Chondrocyte (in vitro differentiated cells): ENCODE measurements at regions not wholly inside any gene's neighbourhood (a gene's known extent, or its start where the extent isn't known, plus 50 kb on each side); places are given as distances from the start of the nearest gene placed in this dataset.
A peak's percentile ranks its signal among the peaks of the same experiment; 100 is the strongest.

Experiments used
- DNase-seq: peaks from one replicate; pipeline ENCODE4 v3.0.0; 2021; ENCODE audit warnings: mixed read lengths, low spot score
- H3K27ac Mint-ChIP-seq: one replicate; pipeline ENCODE4 v1.8.0; 2021; ENCODE audit warnings: mild to moderate bottlenecking, moderate library complexity, mixed read lengths; ENCODE audit not compliant: unreplicated experiment
- H3K27me3 Mint-ChIP-seq: 2 replicates; pipeline ENCODE4 v1.8.0; 2021; ENCODE audit warnings: low read depth, mixed read lengths
- H3K36me3 Mint-ChIP-seq: 2 replicates; pipeline ENCODE4 v1.8.0; 2021; ENCODE audit warnings: low read depth, mixed read lengths
- H3K4me1 Mint-ChIP-seq: 2 replicates; pipeline ENCODE4 v1.8.0; 2021; ENCODE audit warnings: low read depth, mild to moderate bottlenecking, mixed read lengths
- H3K4me3 Mint-ChIP-seq: one replicate; pipeline ENCODE4 v1.8.0; 2021; ENCODE audit warnings: mild to moderate bottlenecking, moderate library complexity, mixed read lengths; ENCODE audit not compliant: unreplicated experiment
- H3K9me3 Mint-ChIP-seq: 2 replicates; pipeline ENCODE4 v1.8.0; 2021; ENCODE audit warnings: low read depth, mixed read lengths
- TF ChIP-seq, protein P1 (sequence below): fragments of 200-600 bp; sonication (generic); IDR thresholded peaks from 2 replicates; pipeline ENCODE4 v1.5.0; 2021; ENCODE audit warnings: antibody characterized with exemption, mild to moderate bottlenecking, moderate library complexity

DNA sequence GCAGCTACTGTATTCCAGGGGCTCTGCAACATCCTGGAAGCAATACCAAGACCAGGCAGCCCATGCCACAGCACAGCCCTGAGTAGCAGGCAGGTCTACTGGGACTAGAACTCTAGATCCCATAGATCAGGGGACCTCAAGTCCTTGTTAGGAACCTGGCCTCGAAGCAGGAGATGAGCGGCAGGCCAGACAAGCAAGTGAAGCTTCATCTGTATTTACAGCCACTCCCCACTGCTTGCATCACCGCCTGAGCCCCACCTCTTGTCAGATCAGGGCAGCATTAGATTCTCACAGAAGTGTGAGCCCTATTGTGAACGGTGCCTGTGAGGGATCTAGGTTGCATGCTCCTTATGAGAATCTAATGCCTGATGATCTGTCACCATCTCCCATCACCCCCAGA is 295.7 kb upstream of the TNRC6C start:
- TF ChIP-seq, protein P1, sequence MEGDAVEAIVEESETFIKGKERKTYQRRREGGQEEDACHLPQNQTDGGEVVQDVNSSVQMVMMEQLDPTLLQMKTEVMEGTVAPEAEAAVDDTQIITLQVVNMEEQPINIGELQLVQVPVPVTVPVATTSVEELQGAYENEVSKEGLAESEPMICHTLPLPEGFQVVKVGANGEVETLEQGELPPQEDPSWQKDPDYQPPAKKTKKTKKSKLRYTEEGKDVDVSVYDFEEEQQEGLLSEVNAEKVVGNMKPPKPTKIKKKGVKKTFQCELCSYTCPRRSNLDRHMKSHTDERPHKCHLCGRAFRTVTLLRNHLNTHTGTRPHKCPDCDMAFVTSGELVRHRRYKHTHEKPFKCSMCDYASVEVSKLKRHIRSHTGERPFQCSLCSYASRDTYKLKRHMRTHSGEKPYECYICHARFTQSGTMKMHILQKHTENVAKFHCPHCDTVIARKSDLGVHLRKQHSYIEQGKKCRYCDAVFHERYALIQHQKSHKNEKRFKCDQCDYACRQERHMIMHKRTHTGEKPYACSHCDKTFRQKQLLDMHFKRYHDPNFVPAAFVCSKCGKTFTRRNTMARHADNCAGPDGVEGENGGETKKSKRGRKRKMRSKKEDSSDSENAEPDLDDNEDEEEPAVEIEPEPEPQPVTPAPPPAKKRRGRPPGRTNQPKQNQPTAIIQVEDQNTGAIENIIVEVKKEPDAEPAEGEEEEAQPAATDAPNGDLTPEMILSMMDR = no peak
- H3K36me3 Mint-ChIP-seq = peaks cover 4% of the 10 kb centered on the region
- DNase-seq = peak; percentile 41
- H3K27me3 Mint-ChIP-seq = peaks cover 19% of the 10 kb centered on the region
- no peak overlapping the region for H3K4me3 Mint-ChIP-seq
- H3K27ac Mint-ChIP-seq = no peak overlapping the region
- H3K9me3 Mint-ChIP-seq = peaks cover 8% of the 10 kb centered on the region
- peaks cover 8% of the 10 kb centered on the region for H3K4me1 Mint-ChIP-seq

DNA sequence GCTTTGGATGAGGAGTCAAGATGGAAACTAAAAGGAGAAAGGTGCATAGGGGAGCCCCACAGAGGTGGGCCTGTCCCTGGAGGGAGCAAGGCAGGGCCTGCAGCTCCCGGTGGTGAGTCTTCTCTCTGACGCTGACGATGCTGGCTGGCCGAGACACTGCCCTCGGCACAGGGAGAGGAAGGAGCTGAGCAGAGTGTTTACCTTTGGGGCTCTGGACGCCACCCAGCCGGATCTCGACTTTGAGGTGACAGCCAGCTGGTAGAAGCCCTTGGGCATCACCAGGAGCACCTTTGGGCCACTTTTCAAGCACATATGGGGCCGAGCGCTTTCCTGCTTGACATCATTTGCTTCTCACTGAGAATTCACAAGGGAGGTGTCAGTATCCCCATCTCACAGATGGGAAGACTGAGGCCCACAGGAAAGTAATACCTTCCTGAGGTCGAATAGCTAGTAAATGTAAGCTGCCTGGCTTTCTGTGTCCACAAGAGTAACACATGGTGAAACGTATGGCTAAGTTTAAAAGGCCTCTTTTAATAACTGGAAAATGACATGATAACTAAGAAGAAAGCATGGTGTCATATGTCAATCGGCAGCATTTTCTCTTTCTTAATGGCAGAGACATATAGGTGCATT is 294.3 kb upstream of the TNRC6C start:
- H3K27me3 Mint-ChIP-seq = peaks cover 14% of the 10 kb centered on the region
- no peak overlapping the region for H3K4me3 Mint-ChIP-seq
- TF ChIP-seq, protein P1 = no peak
- H3K27ac Mint-ChIP-seq = no peak overlapping the region
- H3K9me3 Mint-ChIP-seq = peaks cover 12% of the 10 kb centered on the region
- H3K36me3 Mint-ChIP-seq = peaks cover 8% of the 10 kb centered on the region
- peaks cover 8% of the 10 kb centered on the region for H3K4me1 Mint-ChIP-seq
- peak; percentile 55 for DNase-seq

DNA sequence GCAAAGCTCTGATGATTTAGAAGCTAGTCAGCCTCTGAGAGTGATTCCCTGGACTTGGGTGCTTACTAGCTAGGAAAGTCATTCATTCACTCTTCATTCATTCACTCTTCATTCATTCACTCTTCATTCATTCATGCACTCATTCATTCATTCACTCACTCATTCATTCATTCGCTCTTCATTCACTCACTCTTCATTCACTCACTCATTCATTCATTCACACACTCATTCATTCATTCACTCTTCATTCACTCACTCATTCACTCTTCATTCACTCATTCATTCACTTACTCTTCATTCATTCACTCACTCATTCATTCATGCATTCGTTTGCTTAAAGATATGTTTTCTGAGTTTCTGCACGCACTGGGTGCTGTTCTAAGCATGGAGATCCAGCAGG is 292.7 kb upstream of the TNRC6C start:
- peaks cover 7% of the 10 kb centered on the region for H3K36me3 Mint-ChIP-seq

DNA sequence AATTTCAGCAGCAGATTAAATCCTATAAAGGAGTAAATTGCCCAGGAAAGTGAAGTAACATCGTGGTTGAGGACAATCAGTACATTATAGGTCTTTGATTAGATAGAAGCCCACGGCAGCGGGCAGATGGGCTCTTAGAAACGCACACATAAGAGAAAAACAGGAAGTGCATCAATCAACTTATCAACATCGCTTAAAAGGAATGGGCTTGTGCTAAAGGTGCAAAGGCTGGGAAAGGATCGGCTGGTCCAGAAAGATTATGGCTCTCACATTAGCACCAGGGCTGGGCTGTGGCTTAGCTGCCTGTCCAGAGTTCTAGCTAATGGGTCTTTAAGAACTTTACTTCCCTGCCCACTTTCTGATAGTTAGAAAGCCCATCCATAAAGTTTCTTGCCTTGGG is 292.0 kb upstream of the TNRC6C start:
- DNase-seq = peak; percentile 11
- Mint-ChIP-seq H3K27ac (no peak overlapping the region), H3K36me3 (peaks cover 7% of the 10 kb centered on the region), H3K27me3 (peaks cover 4% of the 10 kb centered on the region), H3K4me3 (no peak overlapping the region), H3K9me3 (peaks cover 16% of the 10 kb centered on the region), H3K4me1 (peaks cover 8% of the 10 kb centered on the region)
- TF ChIP-seq, protein P1 = no peak

More for the DNA sequence above, 292.7 kb upstream of the TNRC6C start:
- Mint-ChIP-seq H3K27ac (no peak overlapping the region), H3K4me1 (peaks cover 8% of the 10 kb centered on the region), H3K4me3 (no peak overlapping the region), H3K9me3 (peaks cover 16% of the 10 kb centered on the region), H3K27me3 (peaks cover 9% of the 10 kb centered on the region)
- TF ChIP-seq, protein P1 = no peak
- DNase-seq = no peak

DNA sequence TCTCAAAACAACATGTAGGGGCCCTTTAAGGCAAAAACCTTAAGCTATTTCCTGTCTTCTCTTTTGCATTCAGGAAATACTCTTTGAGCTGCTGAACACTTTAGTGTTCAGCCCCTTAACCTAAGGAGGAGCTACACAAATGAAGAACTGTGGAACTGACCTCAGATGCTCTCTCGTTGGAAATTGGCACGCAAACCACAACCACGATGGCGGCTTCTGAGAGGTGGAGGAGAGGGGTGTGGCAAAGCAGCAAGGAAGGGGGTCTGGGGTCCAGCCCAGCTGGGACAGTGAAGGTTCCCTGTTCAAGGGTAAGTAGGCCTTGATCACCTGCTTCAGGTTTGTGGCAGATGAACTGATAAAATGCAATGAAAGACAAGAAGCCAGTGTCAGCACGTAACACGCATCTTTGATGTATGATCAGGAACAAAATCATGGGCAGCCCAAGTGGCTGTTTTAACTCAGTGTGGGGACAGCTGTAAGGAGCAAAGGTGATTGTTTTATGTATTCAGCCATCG is 291.6 kb upstream of the TNRC6C start:
- TF ChIP-seq, protein P1 = no peak
- Mint-ChIP-seq H3K4me3 (no peak overlapping the region), H3K27ac (no peak overlapping the region), H3K9me3 (peaks cover 16% of the 10 kb centered on the region), H3K36me3 (peaks cover 7% of the 10 kb centered on the region), H3K27me3 (peaks cover 4% of the 10 kb centered on the region), H3K4me1 (peaks cover 8% of the 10 kb centered on the region)
- DNase-seq = peak; percentile 19
